Fibroblast of skin of right quadriceps (primary cell): ENCODE measurements at regions not wholly inside any gene's neighbourhood (a gene's known extent, or its start where the extent isn't known, plus 50 kb on each side); places are given as distances from the start of the nearest gene placed in this dataset.
"Not testable (repeated sequence)": the region's sequence is repeated elsewhere in the genome, so short reads cannot be mapped to it uniquely, and the experiment has no call there.

Experiments used
- DNase-seq: peaks from one replicate; pipeline ENCODE4 v3.0.0-alpha.2; 2013

- DNase-seq = no peak
These were observed 112.2 kb upstream of the LRRN1 start for GRCh38 chr3:3686907-3687648.

- DNase-seq = no peak
These were observed 113.5 kb upstream of the LRRN1 start for GRCh38 chr3:3685721-3686120.

GRCh38 chr3:3683261-3683660 is 116.0 kb upstream of the LRRN1 start:
- DNase-seq = peak; percentile 25

GRCh38 chr3:3675801-3676200 is 123.4 kb upstream of the LRRN1 start:
- no peak for DNase-seq

- DNase-seq = no peak
These were observed 124.0 kb upstream of the LRRN1 start for GRCh38 chr3:3675186-3675585.

GRCh38 chr3:3666664-3667063 is 132.6 kb upstream of the LRRN1 start:
- peak; percentile 35 for DNase-seq

GRCh38 chr3:3665961-3666640 is 133.1 kb upstream of the LRRN1 start:
- DNase-seq = no peak

- DNase-seq = peak; percentile 54
These were observed 133.7 kb upstream of the LRRN1 start for GRCh38 chr3:3665546-3665945.

GRCh38 chr3:3664935-3665334 is 134.3 kb upstream of the LRRN1 start:
- DNase-seq = peak; percentile 84

- no peak for DNase-seq
These were observed 136.6 kb upstream of the LRRN1 start for GRCh38 chr3:3662610-3663009.

GRCh38 chr3:3654916-3655315 is 144.3 kb upstream of the LRRN1 start:
- DNase-seq = no peak

GRCh38 chr3:3648988-3649679 is 150.1 kb upstream of the LRRN1 start:
- DNase-seq = no peak

GRCh38 chr3:3646934-3647333 is 152.3 kb upstream of the LRRN1 start:
- no peak for DNase-seq

- not testable (repeated sequence) for DNase-seq
These were observed 153.0 kb upstream of the LRRN1 start for GRCh38 chr3:3646103-3646844.

- no peak for DNase-seq
These were observed 157.3 kb upstream of the LRRN1 start for GRCh38 chr3:3641877-3642455.

GRCh38 chr3:3639078-3639477 is 160.2 kb upstream of the LRRN1 start:
- no peak for DNase-seq

- no peak for DNase-seq
These were observed 162.4 kb upstream of the LRRN1 start for GRCh38 chr3:3636815-3637214.

- no peak for DNase-seq
These were observed 164.1 kb upstream of the LRRN1 start for GRCh38 chr3:3635109-3635508.

- DNase-seq = no peak
These were observed 164.9 kb upstream of the LRRN1 start for GRCh38 chr3:3634326-3634725.

- no peak for DNase-seq
These were observed 165.5 kb upstream of the LRRN1 start for GRCh38 chr3:3633761-3634160.

- DNase-seq = no peak
These were observed 166.8 kb upstream of the LRRN1 start for GRCh38 chr3:3632449-3632848.

GRCh38 chr3:3631114-3631513 is 168.1 kb upstream of the LRRN1 start:
- peak; percentile 30 for DNase-seq

GRCh38 chr3:3629911-3630310 is 169.3 kb upstream of the LRRN1 start:
- DNase-seq = peak; percentile 89
